B cell (primary cell): ENCODE measurements at regions not wholly inside any gene's neighbourhood (a gene's known extent, or its start where the extent isn't known, plus 50 kb on each side); places are given as distances from the start of the nearest gene placed in this dataset.

ENCODE experiments used
- ATAC-seq: fragments of 200-7000 bp; cut with Tn5 transposase; one replicate; pipeline ENCODE4 v1.10.0; 2021; ENCODE audit warnings: low read depth, mild to moderate bottlenecking, moderate number of reproducible peaks, moderate library complexity
- CTCF ChIA-PET: fragments of 350-600 bp; sonication (Branson Sonifier 250); formaldehyde crosslinking; loops from one replicate; lab custom pipeline; 2021; ENCODE audit warnings: antibody characterized with exemption, inconsistent platforms; lab: Charles Lee
- POLR2A ChIA-PET: fragments of 350-600 bp; sonication (Branson Sonifier 250); formaldehyde crosslinking; loops from one replicate; lab custom pipeline; 2021; ENCODE audit warnings: antibody characterized with exemption; lab: Charles Lee
- DNase-seq: peaks from one replicate; pipeline ENCODE4 v3.0.0; 2013
- H2AFZ ChIP-seq: 2 replicates; pipeline ENCODE4 v1.6.1; 2012; ENCODE audit warnings: mild to moderate bottlenecking, low read depth, low read length; ENCODE audit not compliant: insufficient read depth, poor library complexity, severe bottlenecking
- H3K27ac ChIP-seq, 2 donors: 1 replicate in 1 of 2; 2 replicates in 1 of 2; pipeline ENCODE4 v1.5.1; 2012 to 2013; ENCODE audit warnings: low read length in 2 of 2, mild to moderate bottlenecking in 2 of 2, moderate library complexity in 1 of 2
- H3K27me3 ChIP-seq, 4 experiments: fragments of 200-600 bp in 1 of 4; sonication (generic) in 1 of 4; replicated peaks in 1 of 4; 1 replicate in 2 of 4; 2 replicates in 2 of 4; pipeline versions ENCODE4 v1.6.1 to v1.7.0; 2013 to 2016; ENCODE audit warnings: low read length in 3 of 4, mild to moderate bottlenecking in 2 of 4, mixed read lengths in 1 of 4, moderate library complexity in 1 of 4; ENCODE audit not compliant: insufficient read depth in 4 of 4, control insufficient read depth in 3 of 4; ENCODE audit errors: control extremely low read depth in 1 of 4
- H3K36me3 ChIP-seq, 2 experiments: replicated peaks in 1 of 2; 1 replicate in 1 of 2; 2 replicates in 1 of 2; pipeline versions ENCODE4 v1.6.1 to v1.7.1; 2013; ENCODE audit warnings: low read length in 1 of 2; ENCODE audit not compliant: insufficient read depth in 2 of 2, control insufficient read depth in 1 of 2; ENCODE audit errors: control extremely low read depth in 1 of 2, extremely low read depth in 1 of 2
- H3K4me1 ChIP-seq, 2 donors: fragments of 200-600 bp in 1 of 2; sonication (generic) in 1 of 2; 1 replicate in 1 of 2; 2 replicates in 1 of 2; pipeline versions ENCODE4 v1.5.1 to v1.6.1; 2013 to 2017; ENCODE audit warnings: low read length in 2 of 2; ENCODE audit not compliant: control insufficient read depth in 2 of 2, insufficient read depth in 2 of 2
- H3K4me2 ChIP-seq: replicated peaks from 2 replicates; pipeline ENCODE3; 2012; ENCODE audit warnings: mild to moderate bottlenecking, low read depth, low read length; ENCODE audit not compliant: poor library complexity, severe bottlenecking
- H3K4me3 ChIP-seq, 5 experiments: fragments of 200-600 bp in 1 of 5; sonication (generic) in 1 of 5; 1 replicate in 3 of 5; 2 replicates in 2 of 5; pipeline versions ENCODE4 v1.5.1 to v1.7.0; 2011 to 2016; ENCODE audit warnings: low read length in 4 of 5, mild to moderate bottlenecking in 4 of 5, low read depth in 2 of 5, control low read depth in 1 of 5, moderate library complexity in 1 of 5; ENCODE audit not compliant: insufficient read depth in 1 of 5; ENCODE audit errors: control extremely low read depth in 1 of 5, extremely low read depth in 1 of 5
- H3K79me2 ChIP-seq: fragments of 200-600 bp; sonication (generic); one replicate; pipeline ENCODE4 v1.6.0; 2016; ENCODE audit warnings: low read length; ENCODE audit not compliant: control insufficient read depth, insufficient read depth
- H3K9ac ChIP-seq: fragments of 200-600 bp; sonication (generic); 2 replicates; pipeline ENCODE4 v1.6.1; 2017; ENCODE audit warnings: mild to moderate bottlenecking, low read length, moderate library complexity
- H3K9me3 ChIP-seq, 3 donors: one replicate each; pipeline versions ENCODE4 v1.6.1 to v1.7.1; 2013; ENCODE audit warnings: low read length in 2 of 3; ENCODE audit not compliant: control insufficient read depth in 2 of 3, insufficient read depth in 1 of 3; ENCODE audit errors: control extremely low read depth in 1 of 3
- H4K20me1 ChIP-seq: 2 replicates; pipeline ENCODE4 v1.6.0; 2012; ENCODE audit warnings: mild to moderate bottlenecking, low read length; ENCODE audit not compliant: insufficient read depth, control insufficient read depth, poor library complexity, severe bottlenecking
- H3K27ac Mint-ChIP-seq: one replicate; pipeline ENCODE4 v1.8.0; 2021; ENCODE audit warnings: mixed read lengths
- H3K27me3 Mint-ChIP-seq: one replicate; pipeline ENCODE4 v1.8.0; 2021; ENCODE audit warnings: mixed read lengths
- H3K4me1 Mint-ChIP-seq: one replicate; pipeline ENCODE4 v1.8.0; 2021; ENCODE audit warnings: mixed read lengths
- H3K4me3 Mint-ChIP-seq: one replicate; pipeline ENCODE4 v1.8.0; 2021; ENCODE audit warnings: mixed read lengths
- H3K9me3 Mint-ChIP-seq: one replicate; pipeline ENCODE4 v1.8.0; 2022; ENCODE audit warnings: mixed read lengths; ENCODE audit not compliant: insufficient read depth
- CTCF ChIP-seq: fragments of 200-600 bp; IDR thresholded peaks from one replicate; pipeline ENCODE4 v1.8.0; 2022; ENCODE audit warnings: antibody characterized with exemption, mild to moderate bottlenecking
- EZH2 ChIP-seq: IDR thresholded peaks from 2 replicates; pipeline ENCODE4 v1.6.1; 2012; ENCODE audit warnings: borderline replicate concordance, low read depth, mild to moderate bottlenecking, moderate library complexity, low read length; ENCODE audit not compliant: insufficient read depth, poor library complexity, severe bottlenecking
- WGBS: methylation state at CpG from one replicate; pipeline ENCODE4 v1.1.5; 2013; ENCODE audit warnings: missing lambda C conversion rate; ENCODE audit not compliant: insufficient coverage; 5-methylcytosine and 5-hydroxymethylcytosine counted together
- intact Hi-C: fragments of 100-400 bp; cut with micrococcal nuclease; formaldehyde crosslinking; loops from one replicate; pipeline ENCODE4 v1.10.0; 2022

- no peak overlapping the region for H3K9ac ChIP-seq
- H2AFZ ChIP-seq: no peak overlapping the region
- no peaks in the 10 kb centered on the region for H3K79me2 ChIP-seq
- H3K27ac Mint-ChIP-seq: no peak overlapping the region
- no peaks in the 10 kb centered on the region for H3K4me1 ChIP-seq
- no peaks in the 10 kb centered on the region for H3K27me3 ChIP-seq
- H3K27ac ChIP-seq: no peak overlapping the region
- ATAC-seq: no peak
- H3K9me3 ChIP-seq: peaks cover 0 to 5% (median 0%) of the 10 kb centered on the region in 3 donors
- ChIA-PET CTCF (no interaction called here), POLR2A (no interaction called here)
- peaks cover 4% of the 10 kb centered on the region for H3K27me3 Mint-ChIP-seq
- no peak overlapping the region for H3K4me2 ChIP-seq
- DNase-seq: no peak
- 82% methylated on average over 1 of the region's 2 CpGs for WGBS
- intact Hi-C loops: no loop called here
- H3K36me3 ChIP-seq: no peaks in the 10 kb centered on the region
- H3K4me1 Mint-ChIP-seq: no peaks in the 10 kb centered on the region
- H3K4me3 Mint-ChIP-seq: no peak overlapping the region
- peaks cover 2% of the 10 kb centered on the region for H3K9me3 Mint-ChIP-seq
- H3K4me3 ChIP-seq: no peak overlapping the region
- TF ChIP-seq EZH2 (no peak), CTCF (no peak)
- no peaks in the 10 kb centered on the region for H4K20me1 ChIP-seq
These were observed 175.3 kb upstream of the STT3B start for GRCh38 chr3:31357451-31357850.

GRCh38 chr3:31358473-31359070 lies 174.2 kb upstream of the STT3B start:
- H3K4me1 Mint-ChIP-seq: no peaks in the 10 kb centered on the region
- Histone ChIP-seq H3K79me2 (no peaks in the 10 kb centered on the region), H3K4me2 (no peak overlapping the region), H3K9ac (no peak overlapping the region), H3K27me3 (no peaks in the 10 kb centered on the region), H3K27ac (no peak overlapping the region), H4K20me1 (no peaks in the 10 kb centered on the region), H3K4me1 (no peaks in the 10 kb centered on the region), H2AFZ (no peak overlapping the region), H3K36me3 (no peaks in the 10 kb centered on the region), H3K9me3 (peaks cover 0 to 5% (median 0%) of the 10 kb centered on the region in 3 donors), H3K4me3 (no peak overlapping the region)
- H3K9me3 Mint-ChIP-seq: peaks cover 2% of the 10 kb centered on the region
- no peak overlapping the region for H3K27ac Mint-ChIP-seq
- no peak for TF ChIP-seq CTCF
- TF ChIP-seq EZH2: no peak
- ATAC-seq (no peak), DNase-seq (no peak)
- peaks cover 4% of the 10 kb centered on the region for H3K27me3 Mint-ChIP-seq
- no peak overlapping the region for H3K4me3 Mint-ChIP-seq
- no CpG with 5 or more reads among the region's 1 CpG for WGBS
- intact Hi-C loops: no loop called here
- ChIA-PET CTCF (no interaction called here), POLR2A (no interaction called here)
